ES-I3 (cell line): ENCODE measurements at regions not wholly inside any gene's neighbourhood (a gene's known extent, or its start where the extent isn't known, plus 50 kb on each side); places are given as distances from the start of the nearest gene placed in this dataset.
"Not testable (repeated sequence)": the region's sequence is repeated elsewhere in the genome, so short reads cannot be mapped to it uniquely, and the experiment has no call there.

ENCODE experiments used
- H3K36me3 ChIP-seq: 2 replicates; pipeline ENCODE4 v1.6.1; 2013; ENCODE audit warnings: mild to moderate bottlenecking, low read length, control low read depth, moderate library complexity; ENCODE audit not compliant: insufficient read depth
- H3K4me1 ChIP-seq: 2 replicates; pipeline ENCODE4 v1.6.1; 2013; ENCODE audit warnings: mild to moderate bottlenecking, control low read depth, low read length; ENCODE audit not compliant: insufficient read depth
- H3K9ac ChIP-seq: 2 replicates; pipeline ENCODE4 v1.6.1; 2013; ENCODE audit warnings: low read depth, mild to moderate bottlenecking, low read length, moderate library complexity
- H3K9me3 ChIP-seq: 2 replicates; pipeline ENCODE4 v1.6.1; 2013; ENCODE audit warnings: mild to moderate bottlenecking, low read length, moderate library complexity; ENCODE audit not compliant: control insufficient read depth, insufficient read depth

DNA sequence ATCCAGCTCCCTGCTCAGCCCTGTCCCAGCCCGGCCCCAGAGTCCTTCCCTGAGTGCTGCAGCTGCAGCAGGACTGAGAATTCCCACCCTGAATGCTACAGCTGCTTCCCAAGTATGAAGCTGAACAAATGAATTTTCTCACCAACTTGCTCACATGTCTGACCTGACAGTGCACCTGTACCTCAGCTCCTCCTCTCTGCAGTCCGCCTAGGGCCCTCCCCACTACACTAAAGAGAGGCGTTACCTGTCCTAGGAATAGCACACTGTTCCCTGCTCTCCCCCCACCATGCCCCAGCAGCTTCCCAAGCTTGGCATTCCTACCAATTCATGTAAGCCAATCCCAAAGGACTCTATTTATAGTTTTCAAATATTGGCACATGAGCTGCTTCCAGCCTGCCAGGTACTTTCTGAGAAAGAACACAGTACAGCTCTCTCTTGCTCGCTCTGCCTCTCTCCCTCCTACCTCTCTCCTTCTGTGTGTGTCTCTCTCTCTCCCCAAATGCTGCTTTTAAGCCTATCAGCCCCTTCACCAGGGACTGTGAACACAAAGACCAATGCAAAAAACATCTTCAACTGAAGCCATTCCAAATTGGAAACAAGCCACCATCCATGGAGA lies 400.1 kb downstream of the TNS3 start:
- H3K9me3 ChIP-seq: no peaks in the 10 kb centered on the region
- H3K36me3 ChIP-seq: no peaks in the 10 kb centered on the region
- H3K4me1 ChIP-seq: no peaks in the 10 kb centered on the region
- H3K9ac ChIP-seq: no peak overlapping the region

- H3K9me3 ChIP-seq: peaks cover 2% of the 10 kb centered on the region; the same call in 1 of the 2 replicates
- H3K4me1 ChIP-seq: no peaks in the 10 kb centered on the region
- no peak overlapping the region for H3K9ac ChIP-seq
Observed at GRCh38 chr7:47180516-47180826, 401.4 kb downstream of the TNS3 start.

GRCh38 chr7:47179812-47180515 lies 401.9 kb downstream of the TNS3 start:
- H3K9ac ChIP-seq: no peak overlapping the region
- no peaks in the 10 kb centered on the region for H3K4me1 ChIP-seq
- peaks cover 2% of the 10 kb centered on the region; the same call in 1 of the 2 replicates for H3K9me3 ChIP-seq
- no peaks in the 10 kb centered on the region for H3K36me3 ChIP-seq

More at GRCh38 chr7:47180516-47180826, 401.4 kb downstream of the TNS3 start:
- no peaks in the 10 kb centered on the region for H3K36me3 ChIP-seq

- not testable (repeated sequence) for H3K36me3 ChIP-seq, H3K4me1 ChIP-seq, H3K9ac ChIP-seq, H3K9me3 ChIP-seq
Observed at GRCh38 chr7:47172602-47173539, 409.0 kb downstream of the TNS3 start.

DNA sequence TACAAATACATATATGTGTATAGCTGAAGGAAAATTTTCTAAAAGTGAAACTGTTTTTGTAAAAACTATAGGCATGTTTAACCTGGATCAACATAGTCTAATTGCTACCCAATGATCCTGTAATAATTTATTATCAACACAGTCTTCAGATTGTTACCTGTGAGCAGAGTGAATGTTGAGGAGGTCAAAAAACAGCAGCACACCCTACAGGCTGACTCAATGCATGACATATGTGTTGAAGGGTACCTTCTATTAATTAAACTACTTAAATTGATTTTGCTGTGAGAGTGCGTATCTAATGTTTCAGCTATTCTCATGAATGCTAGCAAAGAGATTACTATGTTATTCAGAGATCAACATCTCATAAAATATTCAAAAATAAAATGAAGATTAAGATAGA lies 411.4 kb downstream of the TNS3 start:
- Histone ChIP-seq H3K9ac (no peak overlapping the region), H3K9me3 (no peaks in the 10 kb centered on the region), H3K4me1 (no peaks in the 10 kb centered on the region), H3K36me3 (no peaks in the 10 kb centered on the region)

GRCh38 chr7:47154791-47155190 lies 427.1 kb downstream of the TNS3 start:
- no peak overlapping the region for H3K9ac ChIP-seq

GRCh38 chr7:47153576-47153975 lies 428.3 kb downstream of the TNS3 start:
- no peak overlapping the region for H3K9ac ChIP-seq
- H3K4me1 ChIP-seq: peaks cover 10% of the 10 kb centered on the region
- H3K9me3 ChIP-seq: no peaks in the 10 kb centered on the region
- no peaks in the 10 kb centered on the region for H3K36me3 ChIP-seq

More at GRCh38 chr7:47154791-47155190, 427.1 kb downstream of the TNS3 start:
- Histone ChIP-seq H3K9me3 (no peaks in the 10 kb centered on the region), H3K36me3 (no peaks in the 10 kb centered on the region), H3K4me1 (peaks cover 10% of the 10 kb centered on the region)

GRCh38 chr7:47153058-47153457 lies 428.9 kb downstream of the TNS3 start:
- peaks cover 10% of the 10 kb centered on the region for H3K4me1 ChIP-seq
- H3K36me3 ChIP-seq: no peaks in the 10 kb centered on the region
- no peak overlapping the region for H3K9ac ChIP-seq
- H3K9me3 ChIP-seq: no peaks in the 10 kb centered on the region

GRCh38 chr7:47152307-47152706 lies 429.6 kb downstream of the TNS3 start:
- Histone ChIP-seq H3K9me3 (no peaks in the 10 kb centered on the region), H3K36me3 (no peaks in the 10 kb centered on the region), H3K9ac (no peak overlapping the region), H3K4me1 (peaks cover 10% of the 10 kb centered on the region)

DNA sequence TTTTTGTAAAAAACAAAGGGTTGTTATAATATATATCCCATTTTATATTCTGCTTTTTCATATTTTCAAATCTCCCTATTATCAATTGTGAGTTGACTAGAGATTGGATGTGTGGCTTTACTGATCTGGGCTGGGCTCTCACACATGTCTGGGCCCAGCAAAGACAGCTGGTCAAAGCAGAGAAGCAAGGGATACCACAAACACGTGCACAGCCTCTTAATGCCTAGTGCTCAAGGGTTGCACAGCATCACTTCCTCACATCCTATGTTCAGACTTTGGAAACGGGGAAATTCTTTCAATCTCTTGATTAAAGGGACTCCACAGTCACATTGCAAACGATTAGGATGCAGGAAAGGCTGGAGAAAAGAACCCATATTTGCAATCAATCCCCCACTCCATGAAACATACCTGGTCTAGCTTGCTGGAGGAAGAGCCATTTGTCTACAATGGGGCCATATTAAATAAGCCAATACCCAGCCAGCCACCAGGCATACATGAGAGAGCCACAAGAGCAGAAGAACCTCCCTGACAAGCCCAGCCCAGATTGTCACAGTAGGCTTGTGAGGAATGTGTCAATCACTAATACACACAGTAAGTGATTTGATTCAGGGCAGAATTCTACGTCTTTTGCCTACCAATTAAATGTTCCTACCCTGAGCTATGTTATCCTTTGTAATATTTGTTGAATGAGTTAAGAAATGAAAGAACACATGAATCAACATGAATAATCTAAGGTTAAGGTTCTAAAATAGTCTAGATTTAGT lies 431.2 kb downstream of the TNS3 start:
- H3K9me3 ChIP-seq: no peaks in the 10 kb centered on the region
- H3K9ac ChIP-seq: no peak overlapping the region
- H3K4me1 ChIP-seq: peaks cover 10% of the 10 kb centered on the region
- H3K36me3 ChIP-seq: no peaks in the 10 kb centered on the region

GRCh38 chr7:47149971-47150370 lies 431.9 kb downstream of the TNS3 start:
- no peaks in the 10 kb centered on the region for H3K9me3 ChIP-seq
- H3K4me1 ChIP-seq: peaks cover 10% of the 10 kb centered on the region
- no peaks in the 10 kb centered on the region for H3K36me3 ChIP-seq
- H3K9ac ChIP-seq: no peak overlapping the region

DNA sequence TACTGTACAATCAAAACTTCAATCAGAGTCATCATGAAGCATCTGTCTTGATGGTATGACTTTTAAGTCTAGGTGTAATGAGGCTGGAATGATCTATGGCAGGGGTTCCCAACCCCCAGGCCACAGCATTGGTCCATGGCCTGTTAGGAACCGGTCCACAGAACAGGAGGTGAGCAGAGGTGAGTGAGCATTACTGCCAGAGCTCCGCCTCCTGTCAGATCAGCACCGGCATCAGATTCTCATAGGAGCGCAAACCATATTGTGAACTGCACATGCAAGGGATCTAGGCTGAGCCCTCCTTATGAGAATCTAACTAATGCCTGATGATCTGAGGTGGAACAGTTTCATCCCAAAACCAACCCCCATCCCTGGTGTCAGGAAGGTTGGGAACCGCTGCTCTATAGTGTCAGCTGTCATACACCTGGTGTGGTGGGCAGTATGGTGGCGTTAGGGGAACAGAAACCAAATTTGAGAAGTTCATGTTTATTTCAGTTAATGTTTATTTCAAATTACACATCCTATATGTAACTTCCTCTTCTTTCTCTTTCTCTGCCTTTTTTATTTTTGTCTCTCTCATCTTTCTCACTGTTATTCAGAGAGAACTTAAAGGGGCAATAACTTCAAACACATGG lies 432.6 kb downstream of the TNS3 start:
- Histone ChIP-seq H3K36me3 (no peaks in the 10 kb centered on the region), H3K4me1 (peaks cover 10% of the 10 kb centered on the region), H3K9me3 (no peaks in the 10 kb centered on the region), H3K9ac (no peak overlapping the region)

DNA sequence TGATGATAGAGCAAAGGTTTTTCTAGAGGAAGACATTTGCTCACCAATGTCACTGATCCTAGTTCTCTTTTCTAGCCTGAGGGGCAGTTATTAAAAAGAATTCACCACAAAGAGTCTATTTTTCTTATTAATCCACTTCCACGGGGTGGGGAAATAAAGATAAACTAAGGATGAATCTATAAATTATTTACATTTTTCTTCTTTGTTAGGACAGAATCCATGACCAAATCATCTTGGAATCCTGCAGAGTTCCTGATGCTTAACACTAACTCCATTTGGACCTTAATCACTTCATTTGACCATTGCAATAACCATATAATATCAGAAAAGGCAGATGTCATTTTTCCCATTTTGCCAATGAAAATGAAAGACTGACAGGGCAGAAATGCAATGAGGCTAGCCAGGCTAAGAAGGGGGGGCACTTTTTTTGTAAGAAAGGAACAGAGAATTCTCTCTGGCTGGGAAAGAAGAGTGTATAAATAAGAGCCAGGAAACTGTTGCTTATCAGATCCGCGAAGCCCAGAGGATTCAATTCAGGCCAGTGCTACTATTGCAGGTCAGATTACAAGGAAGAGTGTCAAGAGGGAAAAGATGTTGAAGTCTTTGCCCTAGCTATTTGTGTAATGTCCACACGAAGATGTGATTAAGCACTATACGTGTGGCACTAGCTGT lies 433.2 kb downstream of the TNS3 start:
- H3K9ac ChIP-seq: no peak overlapping the region
- H3K4me1 ChIP-seq: peaks cover 4% of the 10 kb centered on the region
- no peaks in the 10 kb centered on the region for H3K36me3 ChIP-seq
- no peaks in the 10 kb centered on the region for H3K9me3 ChIP-seq
